Glomerular visceral epithelial cell (primary cell): ENCODE measurements at regions not wholly inside any gene's neighbourhood (a gene's known extent, or its start where the extent isn't known, plus 50 kb on each side); places are given as distances from the start of the nearest gene placed in this dataset.
A peak's percentile ranks its signal among the peaks of the same experiment; 100 is the strongest.

Experiments
- DNase-seq: peaks from one replicate; pipeline ENCODE4 v3.0.0-alpha.2; 2016; ENCODE audit errors: extremely low spot score

- DNase-seq: no peak
Observed at GRCh38 chr13:73850104-73850873, 283.9 kb downstream of the KLF12 start.

GRCh38 chr13:73849292-73849691 is 284.9 kb downstream of the KLF12 start:
- DNase-seq: peak; percentile 26

- DNase-seq: no peak
Observed at GRCh38 chr13:73844986-73845385, 289.2 kb downstream of the KLF12 start.

GRCh38 chr13:73842626-73843025 is 291.6 kb downstream of the KLF12 start:
- DNase-seq: no peak

- no peak for DNase-seq
Observed at GRCh38 chr13:73842184-73842583, 292.0 kb downstream of the KLF12 start.

GRCh38 chr13:73837147-73837546 is 297.1 kb downstream of the KLF12 start:
- no peak for DNase-seq

- DNase-seq: peak; percentile 42
Observed at GRCh38 chr13:73835138-73835721, 299.0 kb downstream of the KLF12 start.

GRCh38 chr13:73833325-73834070 is 300.7 kb downstream of the KLF12 start:
- no peak for DNase-seq

GRCh38 chr13:73832825-73833224 is 301.4 kb downstream of the KLF12 start:
- DNase-seq: no peak

GRCh38 chr13:73832128-73832588 is 302.0 kb downstream of the KLF12 start:
- no peak for DNase-seq

- no peak for DNase-seq
Observed at GRCh38 chr13:73829416-73829815, 304.8 kb downstream of the KLF12 start.

- no peak for DNase-seq
Observed at GRCh38 chr13:73828811-73829210, 305.4 kb downstream of the KLF12 start.

- no peak for DNase-seq
Observed at GRCh38 chr13:73827434-73827833, 306.8 kb downstream of the KLF12 start.

GRCh38 chr13:73825143-73825542 is 309.1 kb downstream of the KLF12 start:
- no peak for DNase-seq

GRCh38 chr13:73822668-73823592 is 311.3 kb downstream of the KLF12 start:
- DNase-seq: no peak

- no peak for DNase-seq
Observed at GRCh38 chr13:73820688-73821087, 313.5 kb downstream of the KLF12 start.

- DNase-seq: no peak
Observed at GRCh38 chr13:73820285-73820684, 313.9 kb downstream of the KLF12 start.

GRCh38 chr13:73819711-73820110 is 314.5 kb downstream of the KLF12 start:
- DNase-seq: no peak

- DNase-seq: no peak
Observed at GRCh38 chr13:73816702-73817101, 317.5 kb downstream of the KLF12 start.

GRCh38 chr13:73815796-73816195 is 318.4 kb downstream of the KLF12 start:
- DNase-seq: no peak

GRCh38 chr13:73810647-73811046 is 323.6 kb downstream of the KLF12 start:
- no peak for DNase-seq

GRCh38 chr13:73809561-73809960 is 324.6 kb downstream of the KLF12 start:
- DNase-seq: peak; percentile 1
